HK-2 (cell line): ENCODE measurements at regions not wholly inside any gene's neighbourhood (a gene's known extent, or its start where the extent isn't known, plus 50 kb on each side); places are given as distances from the start of the nearest gene placed in this dataset.

ENCODE experiments used
- DNase-seq: peaks from one replicate; pipeline ENCODE4 v3.0.0-alpha.2; 2018; ENCODE audit not compliant: unreplicated experiment

DNA sequence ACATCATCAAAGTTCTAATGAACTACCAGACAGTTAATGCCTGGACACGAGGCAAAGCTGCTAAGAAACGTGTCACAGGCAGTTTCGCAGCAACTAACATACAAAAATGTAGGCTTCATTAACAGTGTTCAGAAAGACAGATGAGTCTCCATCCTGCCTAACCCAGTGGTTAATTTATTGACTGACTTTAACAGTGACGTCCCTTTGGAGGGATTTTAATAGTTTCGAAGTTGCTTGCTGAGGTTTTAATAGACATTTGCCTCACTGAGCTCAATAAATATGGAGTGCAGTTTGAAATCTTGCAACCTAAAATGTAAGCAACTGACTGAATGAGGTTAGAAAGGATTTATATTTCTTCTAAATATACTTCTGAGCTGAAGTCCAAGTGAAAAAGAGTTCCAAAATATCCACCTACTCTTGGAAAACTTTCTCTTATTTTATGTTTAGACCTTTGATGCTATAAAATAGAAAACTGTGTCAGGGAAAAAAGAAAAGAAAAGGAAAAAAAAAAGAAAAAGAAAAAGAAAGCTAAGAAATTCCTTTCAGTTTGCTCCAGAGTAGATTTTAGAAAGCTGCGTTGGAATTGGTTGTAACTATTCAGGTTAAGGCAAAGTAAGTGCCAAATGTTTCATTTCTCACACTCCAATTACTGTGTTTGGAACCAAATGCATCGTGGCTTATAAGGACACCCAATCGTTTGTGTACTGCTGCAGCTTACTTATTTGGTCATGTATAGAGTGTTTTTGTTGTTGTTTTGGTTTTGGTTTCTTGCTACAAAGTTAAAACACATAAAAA lies 2016.6 kb downstream of the MAT2B start:
- no peak for DNase-seq

DNA sequence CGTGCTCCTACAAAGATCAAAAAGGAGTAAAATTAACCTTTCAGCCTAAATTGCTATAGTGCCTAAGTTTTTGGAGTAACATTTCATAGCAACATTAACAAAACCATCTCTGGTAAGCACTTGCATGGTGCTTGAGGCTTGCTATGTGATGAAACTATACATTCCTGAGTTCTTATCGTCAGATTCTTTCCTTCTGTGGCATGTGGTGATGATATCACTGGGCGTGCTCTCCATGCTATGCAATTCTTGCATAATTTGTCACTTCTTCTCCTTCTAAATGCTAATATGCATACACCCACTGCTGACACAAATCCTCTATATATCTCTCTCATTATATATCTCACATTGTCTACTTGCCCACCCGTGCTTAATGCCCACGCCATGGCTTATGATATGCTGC lies 2019.9 kb downstream of the MAT2B start:
- DNase-seq: no peak

DNA sequence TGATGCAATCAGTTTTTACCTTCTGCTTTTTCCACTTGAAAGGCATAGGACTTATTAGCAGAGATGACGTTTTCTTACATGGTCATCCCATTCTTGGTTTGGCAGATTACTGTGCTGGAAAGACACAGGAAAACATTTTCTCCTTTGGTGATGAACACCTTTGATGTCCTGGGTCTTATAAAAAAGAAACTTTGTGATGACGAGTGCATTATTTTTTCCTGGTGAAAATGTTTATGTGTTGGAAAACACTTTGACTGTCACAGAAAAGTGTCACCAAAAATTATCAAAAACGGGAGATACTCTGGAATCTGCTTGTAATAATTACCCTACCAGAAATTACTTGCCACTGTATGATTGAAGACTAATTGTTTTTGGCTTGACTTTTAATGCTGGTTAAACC lies 2020.9 kb downstream of the MAT2B start:
- DNase-seq: no peak

DNA sequence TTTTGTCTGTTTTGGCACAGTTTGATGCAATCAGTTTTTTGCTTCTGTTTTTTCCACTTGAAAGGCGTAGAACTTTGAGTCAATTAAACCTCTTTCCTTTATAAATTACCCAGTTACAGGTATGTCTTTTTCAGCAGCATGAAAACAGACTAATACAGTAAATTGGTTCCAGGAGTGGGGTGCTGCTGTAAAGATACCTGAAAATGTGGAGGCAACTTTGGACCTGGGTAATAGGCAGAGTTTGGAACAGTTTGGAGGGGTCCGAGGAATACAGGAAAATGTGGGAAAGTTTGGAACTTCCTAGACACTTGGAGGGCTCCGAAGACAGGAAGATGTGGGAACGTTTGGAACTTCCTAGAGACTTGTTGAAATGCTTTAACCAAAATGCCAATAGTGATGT lies 2022.2 kb downstream of the MAT2B start:
- DNase-seq: no peak

DNA sequence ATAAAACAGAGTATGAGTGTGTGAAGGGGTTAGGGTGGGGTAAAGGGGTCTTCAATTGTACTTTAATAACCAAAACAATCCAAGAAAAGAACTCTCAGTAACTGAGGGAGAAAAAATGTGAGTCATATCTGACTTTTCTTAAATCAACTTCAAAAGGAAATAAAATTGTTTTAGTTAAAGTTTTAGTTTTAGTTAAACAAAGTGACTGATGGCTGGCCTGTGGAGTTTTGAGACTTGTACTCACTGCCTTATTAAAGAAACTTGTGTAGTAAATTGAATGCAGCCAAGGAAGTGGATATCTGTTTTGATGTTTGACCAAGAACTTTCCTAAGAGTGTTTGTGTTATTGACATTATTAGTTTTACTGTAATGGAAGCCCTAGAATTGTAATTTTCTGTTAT lies 2032.6 kb downstream of the MAT2B start:
- DNase-seq: no peak

DNA sequence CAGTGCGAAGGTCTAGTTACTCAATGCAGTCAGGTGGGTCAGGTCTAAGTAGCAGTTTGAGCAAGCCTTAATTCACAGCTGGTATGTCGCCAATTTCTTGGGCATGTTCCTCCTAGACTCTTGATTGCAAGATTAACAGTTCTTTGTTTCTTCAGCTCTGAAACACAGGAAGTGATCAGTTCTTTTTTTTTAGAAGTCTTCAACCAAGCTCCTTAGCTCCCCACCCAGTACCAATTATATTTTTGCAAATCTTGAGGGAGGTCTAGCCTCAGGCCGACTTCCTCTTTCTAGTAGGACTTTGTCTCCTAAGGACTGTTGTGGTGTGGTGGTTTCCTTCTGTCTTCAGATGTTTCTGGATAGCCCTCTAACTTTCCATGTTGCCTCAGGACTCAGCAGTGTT lies 2054.2 kb downstream of the MAT2B start:
- no peak for DNase-seq

DNA sequence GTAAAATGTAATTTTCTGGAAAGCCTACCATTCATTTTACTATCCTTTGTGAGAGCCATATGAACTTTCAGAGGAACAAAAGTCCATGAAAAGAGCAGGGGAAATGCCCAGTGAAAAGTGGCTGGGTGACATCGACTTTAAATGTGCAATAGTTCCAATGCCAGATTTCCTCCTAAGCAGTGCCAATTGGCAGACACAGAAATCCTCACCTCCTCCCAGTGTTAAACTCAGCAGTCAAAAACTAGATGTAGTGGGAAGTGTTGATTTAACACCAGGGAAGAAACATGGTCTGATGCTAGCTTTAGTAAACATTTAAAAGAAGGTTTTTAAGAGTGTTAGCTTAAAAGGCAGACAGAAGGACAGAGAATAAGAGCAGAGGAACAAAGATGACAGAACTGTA lies 2055.2 kb downstream of the MAT2B start:
- no peak for DNase-seq

DNA sequence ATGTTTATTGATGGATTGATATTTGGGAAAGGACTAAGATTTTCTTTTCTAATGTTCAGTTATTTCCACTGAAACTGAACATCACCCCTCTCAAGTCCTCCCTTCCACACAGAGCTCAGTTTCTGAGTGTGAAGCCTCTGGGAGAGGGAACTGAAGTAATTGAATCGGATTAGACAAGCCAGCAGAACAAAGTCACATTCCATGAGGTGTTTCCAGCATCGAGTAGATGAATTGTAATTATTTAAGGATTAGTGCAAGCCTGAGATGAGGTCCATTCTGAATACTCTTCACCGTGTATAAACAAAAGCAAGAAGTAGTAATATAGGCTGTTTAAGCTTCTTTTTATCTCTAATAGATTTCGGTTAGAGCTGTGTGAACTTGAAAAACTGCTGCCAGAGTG lies 2060.5 kb downstream of the MAT2B start:
- no peak for DNase-seq

DNA sequence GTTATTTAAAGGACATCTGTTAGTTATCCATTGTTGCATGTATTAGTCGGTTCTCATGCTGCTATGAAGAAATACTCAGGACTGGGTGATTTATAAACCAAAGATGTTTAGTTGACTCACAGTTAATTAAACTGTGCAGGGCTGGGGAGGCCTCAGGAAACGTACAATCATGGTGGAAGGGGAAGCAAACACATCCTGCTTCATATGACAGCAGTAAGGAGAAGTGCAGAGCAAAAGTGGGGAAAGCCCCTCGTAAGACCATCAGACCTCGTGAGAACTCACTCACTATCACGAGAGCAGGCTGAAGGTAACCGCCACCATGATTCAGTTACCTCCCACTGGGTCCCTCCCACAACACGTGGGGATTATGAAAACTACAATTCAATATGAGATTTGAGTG lies 2064.1 kb downstream of the MAT2B start:
- DNase-seq: no peak

DNA sequence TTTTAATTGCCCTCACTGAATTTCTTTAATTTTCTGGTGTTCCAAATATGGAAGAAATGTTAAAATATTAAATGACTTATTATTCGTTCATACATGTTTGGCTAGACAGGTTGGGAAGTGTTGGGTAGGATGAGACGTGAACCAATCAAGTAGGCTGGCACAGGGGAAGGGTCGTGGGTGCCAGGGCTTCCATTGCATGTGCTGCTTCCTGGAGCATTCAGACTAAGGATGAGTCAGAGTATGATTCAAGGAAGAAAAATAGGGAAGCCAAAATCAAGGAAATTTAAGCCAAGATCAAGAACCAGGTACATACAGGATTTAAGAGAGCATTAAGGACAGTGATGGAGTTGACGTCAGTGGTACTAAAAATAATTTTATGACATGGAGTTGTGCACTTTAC lies 2068.0 kb downstream of the MAT2B start:
- no peak for DNase-seq

DNA sequence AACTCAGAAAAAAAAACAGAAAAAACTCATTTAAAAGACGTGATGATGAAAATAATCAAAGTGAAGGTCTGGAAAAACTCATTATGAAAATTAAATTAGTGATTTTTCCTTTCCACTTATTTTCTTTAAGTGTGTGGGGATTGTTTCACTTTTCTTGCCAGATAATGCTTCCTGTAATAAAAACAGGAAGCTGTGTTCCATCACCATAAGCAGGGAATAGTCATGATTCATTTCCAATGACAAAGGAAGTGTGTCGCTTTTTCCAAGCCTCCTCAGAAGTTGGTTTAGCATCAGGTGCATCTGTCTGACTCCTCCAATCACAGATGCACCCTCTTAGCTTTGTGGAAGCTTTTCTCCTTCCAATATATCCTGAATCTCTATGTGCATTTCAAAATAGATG lies 2068.7 kb downstream of the MAT2B start:
- no peak for DNase-seq

DNA sequence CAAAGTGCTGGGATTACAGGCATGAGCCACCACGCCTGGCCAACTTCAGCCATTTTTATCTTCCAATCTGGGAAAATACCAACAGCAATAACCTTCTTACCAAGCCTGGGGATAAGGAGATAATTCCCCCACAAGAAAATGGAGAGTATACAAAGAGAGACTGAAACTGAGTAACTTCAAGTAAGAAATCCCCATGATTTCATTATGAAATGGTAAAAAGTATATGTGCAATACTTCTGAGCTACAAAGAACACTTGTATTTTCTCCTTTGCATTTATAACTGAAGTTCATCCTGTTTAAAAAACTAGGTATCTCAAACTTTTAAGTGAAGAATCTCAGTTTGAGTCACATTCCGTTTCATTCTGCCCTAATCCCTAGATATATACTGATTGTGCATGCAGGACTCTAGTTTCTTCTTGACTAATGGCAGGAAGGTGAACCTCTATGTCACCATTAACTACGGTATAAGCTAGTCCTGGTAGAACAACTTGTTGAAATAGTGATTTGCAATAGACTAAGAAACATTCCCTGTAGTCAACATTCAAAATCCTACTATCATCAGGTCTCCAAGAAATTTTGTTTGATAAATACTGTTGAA lies 2071.4 kb downstream of the MAT2B start:
- DNase-seq: no peak

DNA sequence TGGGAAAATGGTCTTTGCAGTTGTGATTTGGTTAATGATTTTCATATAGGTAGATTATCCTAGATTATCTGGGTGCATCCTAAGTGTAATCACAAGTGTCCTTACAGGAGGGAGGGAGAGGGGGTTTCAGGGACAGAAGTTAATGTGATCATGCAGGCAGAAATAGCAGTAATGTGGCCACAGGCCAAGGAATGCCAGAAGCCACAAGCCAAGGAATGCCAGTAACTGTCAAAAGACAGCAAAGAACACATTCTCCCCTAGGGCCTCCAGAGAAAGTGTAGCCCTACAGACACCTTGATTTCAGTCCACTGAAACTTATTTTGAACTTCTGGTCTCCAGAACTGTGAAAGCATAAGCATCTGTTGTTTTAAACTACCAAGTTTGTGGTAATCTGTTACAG lies 2074.5 kb downstream of the MAT2B start:
- DNase-seq: no peak

DNA sequence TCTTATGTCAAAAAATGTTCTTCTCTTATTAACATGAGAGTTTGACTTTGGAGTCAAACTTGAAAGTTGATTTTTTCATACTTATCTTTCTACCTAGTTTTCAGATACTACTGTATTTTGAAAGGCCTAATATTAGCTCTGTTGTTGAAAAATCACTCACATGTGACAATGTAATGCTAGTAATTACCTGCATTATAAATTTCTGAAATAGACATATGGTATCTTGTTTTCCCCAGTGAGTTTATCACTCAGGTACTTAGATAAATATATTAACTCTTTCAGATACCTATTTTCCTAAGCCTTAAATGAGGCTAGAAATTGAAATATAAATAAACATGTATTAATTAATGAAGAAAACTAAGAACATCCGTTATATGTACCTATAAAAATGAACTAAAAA lies 2089.3 kb downstream of the MAT2B start:
- no peak for DNase-seq

DNA sequence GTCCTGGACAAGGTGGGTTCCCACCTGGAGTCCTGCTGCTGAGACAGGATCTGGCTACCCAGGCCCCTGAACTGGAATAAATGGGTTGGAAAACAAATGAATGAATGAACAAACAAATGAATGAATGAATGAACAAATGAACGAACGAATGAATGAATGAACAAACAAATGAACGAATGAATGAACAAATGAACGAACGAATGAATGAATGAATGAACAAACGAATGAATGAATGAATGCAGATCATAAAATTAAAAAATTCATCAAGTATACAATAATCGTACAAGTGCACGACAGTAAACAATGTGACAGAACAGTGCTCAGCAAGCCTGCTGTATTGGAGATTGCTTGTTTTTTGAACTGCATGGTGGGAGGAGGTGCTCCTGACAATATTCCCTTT lies 2097.1 kb downstream of the MAT2B start:
- DNase-seq: no peak

DNA sequence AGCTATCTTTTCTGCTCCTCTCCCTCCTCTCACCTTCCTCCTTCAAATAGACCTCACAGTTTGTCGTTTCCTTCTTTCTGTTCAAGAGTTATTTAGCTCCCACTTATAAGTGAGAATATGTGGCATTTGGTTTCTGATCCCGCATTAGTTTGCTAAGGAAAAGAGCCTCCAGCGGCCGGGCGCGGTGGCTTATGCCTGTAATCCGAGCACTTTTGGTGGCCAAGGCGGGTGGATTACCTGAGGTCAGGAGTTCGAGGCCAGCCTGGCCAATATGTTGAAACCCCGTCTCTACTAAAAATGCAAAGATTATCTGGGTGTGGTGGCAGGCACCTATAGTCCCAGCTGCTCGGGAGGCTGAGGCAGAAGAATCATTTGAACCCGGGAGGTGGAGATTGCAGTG lies 2101.6 kb downstream of the MAT2B start:
- no peak for DNase-seq

DNA sequence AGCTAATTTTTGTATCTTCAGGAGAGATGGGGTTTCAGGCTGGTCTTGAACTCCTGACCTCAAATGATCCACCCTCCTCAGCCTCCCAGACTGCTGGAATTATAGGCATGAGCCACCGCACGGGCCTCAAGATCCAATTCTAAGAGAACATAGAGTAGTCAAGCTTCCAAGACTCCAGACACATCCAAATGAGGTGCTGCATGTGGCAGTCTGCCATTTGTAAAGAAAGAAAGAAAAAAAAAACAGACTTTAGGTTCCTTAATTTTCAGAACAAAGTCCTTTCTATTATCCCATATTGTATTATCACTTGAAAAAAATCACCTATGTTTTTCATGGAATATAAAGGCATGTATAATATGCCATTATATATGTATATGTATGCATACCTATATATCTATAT lies 2104.5 kb downstream of the MAT2B start:
- DNase-seq: no peak

DNA sequence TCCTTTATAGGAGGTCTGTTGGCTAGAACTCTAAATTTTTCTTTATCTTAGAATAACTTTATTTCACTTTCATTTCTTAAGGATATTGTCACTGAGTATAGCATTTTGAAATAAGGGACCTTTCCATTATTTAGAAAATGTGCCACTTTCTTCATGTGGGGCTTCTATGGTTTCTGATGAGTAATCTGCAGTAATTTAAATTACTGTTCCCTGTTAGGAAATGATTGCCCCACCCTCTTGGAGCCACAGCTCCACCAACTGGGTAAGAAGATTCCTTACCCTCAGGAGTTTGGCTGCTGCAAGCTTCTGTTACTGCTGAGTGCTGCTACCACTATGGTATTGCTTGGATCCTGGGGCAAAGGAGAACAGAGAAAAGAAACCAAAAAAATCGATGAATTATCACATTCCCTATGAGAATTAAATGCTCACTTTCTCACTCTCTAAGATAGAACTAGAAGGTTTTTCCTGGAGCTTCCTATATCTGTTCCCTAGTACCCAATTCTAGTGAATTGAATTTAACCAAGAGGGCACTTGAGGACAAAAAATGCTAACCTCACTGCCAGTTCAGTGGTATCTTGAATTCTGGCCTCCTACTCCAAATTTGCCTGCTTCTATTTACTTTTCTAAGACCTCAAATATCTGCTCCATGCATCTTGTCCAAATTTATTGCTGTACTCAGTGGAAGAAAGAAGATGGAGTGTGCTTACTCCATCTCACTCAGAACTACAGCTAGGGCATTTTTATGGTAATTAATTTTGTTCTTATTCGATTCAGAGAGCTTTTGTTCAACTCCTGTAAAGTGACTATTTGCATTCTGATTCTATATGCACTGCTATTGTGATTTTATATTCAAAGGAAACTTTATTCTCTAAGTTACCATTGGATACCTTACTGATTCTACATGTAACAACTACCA lies 2111.3 kb downstream of the MAT2B start:
- no peak for DNase-seq

DNA sequence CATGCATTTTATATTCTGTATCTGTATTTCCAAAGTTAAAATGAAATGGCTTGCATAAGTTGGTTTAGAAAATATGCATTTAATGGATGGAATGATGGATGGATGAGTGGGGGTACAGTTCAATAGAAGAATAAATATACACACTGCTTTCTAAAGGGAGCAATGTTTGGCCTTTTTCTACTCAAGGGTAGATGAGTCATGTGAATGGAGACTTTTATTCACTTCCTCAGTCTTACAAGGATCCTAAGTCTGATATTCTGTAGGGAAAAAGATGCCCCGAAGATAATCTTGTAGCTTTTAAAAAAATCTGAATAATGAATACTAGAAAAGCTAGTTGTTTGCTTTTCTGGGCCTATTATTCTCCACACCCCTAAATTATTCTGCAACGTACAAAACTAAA lies 2112.1 kb downstream of the MAT2B start:
- DNase-seq: no peak

DNA sequence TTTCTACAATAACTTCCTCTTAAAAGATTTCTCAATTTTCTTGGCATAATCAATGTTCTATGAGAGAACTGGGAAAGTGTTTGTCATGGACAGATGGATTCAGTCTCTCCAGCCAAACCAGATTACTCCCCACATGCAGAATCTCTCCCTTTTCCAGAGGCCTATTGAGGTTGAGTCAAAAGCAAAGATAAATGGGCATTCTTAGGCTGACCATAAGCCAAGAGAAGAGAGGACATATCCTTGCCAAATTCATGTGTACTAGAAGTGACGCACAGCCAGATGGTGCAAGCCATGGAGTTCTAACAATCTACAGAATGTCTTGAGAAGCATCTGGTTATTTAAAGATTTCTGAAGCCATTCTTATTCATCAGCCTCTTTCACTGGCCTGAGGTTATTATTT lies 2115.0 kb downstream of the MAT2B start:
- no peak for DNase-seq

DNA sequence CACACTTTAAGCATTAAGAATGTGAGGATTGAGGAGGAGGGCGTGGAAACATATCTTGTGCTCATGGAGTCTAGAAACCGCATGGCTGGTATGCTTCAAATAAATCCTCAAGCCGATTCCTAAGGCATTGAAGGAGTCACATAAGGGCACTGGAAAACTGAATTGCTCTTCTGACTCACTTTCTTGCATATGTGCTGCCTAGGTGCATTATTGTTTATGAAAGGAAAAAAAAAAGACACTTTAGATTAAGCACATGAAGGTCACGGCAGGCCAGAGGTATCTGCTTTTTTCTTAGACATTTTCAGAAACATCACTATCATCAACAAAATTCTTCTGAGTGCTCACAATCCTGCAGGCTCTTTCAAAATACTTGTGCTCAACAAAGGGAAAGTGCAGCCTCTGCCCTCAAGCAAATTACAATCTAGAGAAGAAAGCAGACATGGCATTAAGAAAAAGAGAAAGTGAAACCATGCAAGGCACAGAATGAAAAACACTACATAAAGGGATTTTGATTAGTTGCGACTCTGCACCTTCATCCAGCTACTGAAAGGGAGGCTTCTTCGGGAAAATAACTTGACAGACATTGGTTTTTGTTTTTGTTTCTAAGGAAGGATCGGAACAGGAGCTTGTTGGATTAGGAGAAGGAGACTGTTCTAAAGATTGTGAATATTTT lies 2117.6 kb downstream of the MAT2B start:
- DNase-seq: no peak
